Trophoblast cell (in vitro differentiated cells and primary cell): ENCODE measurements at regions not wholly inside any gene's neighbourhood (a gene's known extent, or its start where the extent isn't known, plus 50 kb on each side); places are given as distances from the start of the nearest gene placed in this dataset.
"Not testable (repeated sequence)": the region's sequence is repeated elsewhere in the genome, so short reads cannot be mapped to it uniquely, and the experiment has no call there.

Experiments used
- DNase-seq, 2 donors: peaks; one replicate each; pipeline ENCODE4 v3.0.0-alpha.2; 2016
- H2AFZ ChIP-seq: 2 replicates; pipeline ENCODE4 v1.6.1; 2013; ENCODE audit warnings: low read length, moderate library complexity, mild to moderate bottlenecking; ENCODE audit not compliant: insufficient read depth, poor library complexity
- H2AK5ac ChIP-seq: 2 replicates; pipeline ENCODE4 v1.6.1; 2013; ENCODE audit warnings: mild to moderate bottlenecking, low read length
- H2BK120ac ChIP-seq: 2 replicates; pipeline ENCODE4 v1.6.1; 2013; ENCODE audit warnings: low read length, mild to moderate bottlenecking, moderate library complexity; ENCODE audit not compliant: insufficient read depth, poor library complexity
- H2BK12ac ChIP-seq: 2 replicates; pipeline ENCODE4 v1.6.1; 2013; ENCODE audit warnings: mild to moderate bottlenecking, low read length, moderate library complexity
- H2BK5ac ChIP-seq: 2 replicates; pipeline ENCODE4 v1.6.1; 2013; ENCODE audit warnings: low read length, low read depth, moderate library complexity, mild to moderate bottlenecking; ENCODE audit not compliant: poor library complexity
- H3K14ac ChIP-seq: 2 replicates; pipeline ENCODE4 v1.6.1; 2013; ENCODE audit warnings: mild to moderate bottlenecking, low read length
- H3K18ac ChIP-seq: 2 replicates; pipeline ENCODE4 v1.6.1; 2013; ENCODE audit warnings: mild to moderate bottlenecking, low read length
- H3K23ac ChIP-seq: 2 replicates; pipeline ENCODE4 v1.6.1; 2013; ENCODE audit warnings: low read length
- H3K27ac ChIP-seq: 2 replicates; pipeline ENCODE4 v1.5.1; 2013; ENCODE audit warnings: low read depth, mild to moderate bottlenecking, inconsistent platforms, low read length, moderate library complexity
- H3K27me3 ChIP-seq: 2 replicates; pipeline ENCODE4 v1.6.1; 2013; ENCODE audit warnings: inconsistent platforms, mild to moderate bottlenecking, low read length, moderate library complexity; ENCODE audit not compliant: insufficient read depth
- H3K36me3 ChIP-seq, 2 experiments: 1 replicate in 1 of 2; 2 replicates in 1 of 2; pipeline ENCODE4 v1.6.1; 2013; ENCODE audit warnings: low read length in 2 of 2, mild to moderate bottlenecking in 2 of 2, moderate library complexity in 1 of 2; ENCODE audit not compliant: insufficient read depth in 2 of 2, control insufficient read depth in 1 of 2
- H3K4ac ChIP-seq: 2 replicates; pipeline ENCODE4 v1.6.1; 2013; ENCODE audit warnings: low read depth, mild to moderate bottlenecking, low read length, moderate library complexity
- H3K4me1 ChIP-seq, 2 experiments: 1 replicate in 1 of 2; 2 replicates in 1 of 2; pipeline ENCODE4 v1.6.1; 2013; ENCODE audit warnings: low read length in 2 of 2, mild to moderate bottlenecking in 2 of 2, moderate library complexity in 1 of 2; ENCODE audit not compliant: insufficient read depth in 2 of 2, control insufficient read depth in 1 of 2
- H3K4me2 ChIP-seq: 2 replicates; pipeline ENCODE4 v1.6.1; 2013; ENCODE audit warnings: inconsistent platforms, mild to moderate bottlenecking, low read length, moderate library complexity
- H3K4me3 ChIP-seq: 2 replicates; pipeline ENCODE4 v1.5.1; 2013; ENCODE audit warnings: mild to moderate bottlenecking, low read depth, low read length, inconsistent platforms
- H3K79me1 ChIP-seq: one replicate; pipeline ENCODE4 v1.6.1; 2013; ENCODE audit warnings: low read length
- H3K79me2 ChIP-seq: 2 replicates; pipeline ENCODE4 v1.6.1; 2013; ENCODE audit warnings: low read length, mild to moderate bottlenecking; ENCODE audit not compliant: control insufficient read depth, insufficient read depth, poor library complexity
- H3K9ac ChIP-seq: 2 replicates; pipeline ENCODE4 v1.6.1; 2013; ENCODE audit warnings: mild to moderate bottlenecking, low read length
- H3K9me3 ChIP-seq: 2 replicates; pipeline ENCODE4 v1.6.1; 2013; ENCODE audit warnings: low read depth, mild to moderate bottlenecking, control low read depth, inconsistent platforms, low read length; ENCODE audit not compliant: insufficient read depth
- H4K12ac ChIP-seq: 2 replicates; pipeline ENCODE4 v1.6.1; 2013; ENCODE audit warnings: low read depth, mild to moderate bottlenecking, low read length, moderate library complexity
- H4K8ac ChIP-seq: 2 replicates; pipeline ENCODE4 v1.6.1; 2013; ENCODE audit warnings: low read depth, mild to moderate bottlenecking, low read length, moderate library complexity
- H4K91ac ChIP-seq: one replicate; pipeline ENCODE4 v1.6.1; 2013; ENCODE audit warnings: low read depth, mild to moderate bottlenecking, low read length, moderate library complexity
- WGBS: extraction: QIAGEN DNeasy Blood & Tissue Kit; methylation state at CpG from one replicate; pipeline ENCODE4 v1.1.7; 2013; ENCODE audit warnings: missing lambda C conversion rate; ENCODE audit not compliant: insufficient read length, insufficient coverage; ENCODE audit errors: extremely low coverage; 5-methylcytosine and 5-hydroxymethylcytosine counted together

GRCh38 chr20:30405061-30405460 lies 852.4 kb upstream of the DEFB115 start:
- WGBS, result no CpG with 5 or more reads among the region's 18 CpGs
- not testable (repeated sequence) for H4K91ac ChIP-seq, H3K14ac ChIP-seq, H3K4me1 ChIP-seq, H3K79me1 ChIP-seq, H3K23ac ChIP-seq, DNase-seq, H4K12ac ChIP-seq, H4K8ac ChIP-seq, H3K27ac ChIP-seq, H2BK5ac ChIP-seq, H3K9ac ChIP-seq, H3K4ac ChIP-seq, H3K18ac ChIP-seq, H3K4me3 ChIP-seq, H3K79me2 ChIP-seq, H2AFZ ChIP-seq, H3K4me2 ChIP-seq, H2BK12ac ChIP-seq, H3K36me3 ChIP-seq, H2BK120ac ChIP-seq, H3K9me3 ChIP-seq, H2AK5ac ChIP-seq, H3K27me3 ChIP-seq

GRCh38 chr20:30405585-30405984 lies 851.9 kb upstream of the DEFB115 start:
- H2AK5ac ChIP-seq, H2AFZ ChIP-seq, H3K9me3 ChIP-seq, H3K9ac ChIP-seq, H3K79me2 ChIP-seq, H3K79me1 ChIP-seq, H2BK5ac ChIP-seq, H3K36me3 ChIP-seq, H4K8ac ChIP-seq, H3K27me3 ChIP-seq, H3K4ac ChIP-seq, H3K18ac ChIP-seq, H3K23ac ChIP-seq, H2BK12ac ChIP-seq, H2BK120ac ChIP-seq, H4K91ac ChIP-seq, H3K4me1 ChIP-seq, H3K14ac ChIP-seq, H3K4me3 ChIP-seq, DNase-seq, H3K27ac ChIP-seq, H3K4me2 ChIP-seq, H4K12ac ChIP-seq: not testable (repeated sequence)
- no CpG with 5 or more reads among the region's 27 CpGs for WGBS

- H2BK12ac ChIP-seq, H3K14ac ChIP-seq, H2AFZ ChIP-seq, H3K9ac ChIP-seq, H3K4me3 ChIP-seq, H3K79me2 ChIP-seq, H3K4me2 ChIP-seq, H2BK120ac ChIP-seq, H3K27me3 ChIP-seq, H4K91ac ChIP-seq, H3K23ac ChIP-seq, H4K12ac ChIP-seq, H3K4me1 ChIP-seq, H3K79me1 ChIP-seq, H2BK5ac ChIP-seq, H3K36me3 ChIP-seq, H3K4ac ChIP-seq, H3K18ac ChIP-seq, H3K9me3 ChIP-seq, H4K8ac ChIP-seq, H2AK5ac ChIP-seq, H3K27ac ChIP-seq, DNase-seq: not testable (repeated sequence)
- WGBS, result no CpG with 5 or more reads among the region's 1 CpG
These were observed 851.1 kb upstream of the DEFB115 start for GRCh38 chr20:30406370-30406769.

- no peak overlapping the region for H2BK120ac ChIP-seq
- H3K4me2 ChIP-seq, result no peak overlapping the region
- no peak overlapping the region for H2AFZ ChIP-seq
- no peak overlapping the region for H3K14ac ChIP-seq
- no peak overlapping the region for H3K18ac ChIP-seq
- no peaks in the 10 kb centered on the region for H3K27me3 ChIP-seq
- H3K9me3 ChIP-seq, result no peaks in the 10 kb centered on the region
- no peaks in the 10 kb centered on the region for H3K79me1 ChIP-seq
- no peak overlapping the region for H4K8ac ChIP-seq
- no peak overlapping the region for H2BK5ac ChIP-seq
- no peak overlapping the region for H4K91ac ChIP-seq
- H2BK12ac ChIP-seq, result no peak overlapping the region
- no peak overlapping the region for H3K4ac ChIP-seq
- H3K79me2 ChIP-seq, result no peaks in the 10 kb centered on the region
- WGBS, result 100% methylated on average over 1 of the region's 2 CpGs
- no peak overlapping the region for H2AK5ac ChIP-seq
- no peak overlapping the region for H3K27ac ChIP-seq
- no peak overlapping the region for H3K4me3 ChIP-seq
- H3K4me1 ChIP-seq, result no peaks in the 10 kb centered on the region
- no peak overlapping the region for H3K9ac ChIP-seq
- H3K23ac ChIP-seq, result no peak overlapping the region
- no peak for DNase-seq
- H4K12ac ChIP-seq, result no peak overlapping the region
- H3K36me3 ChIP-seq, result no peaks in the 10 kb centered on the region
These were observed 844.5 kb upstream of the DEFB115 start for GRCh38 chr20:30412972-30413371.
